ENCODE measurements at regions not wholly inside any gene's neighbourhood (a gene's known extent, or its start where the extent isn't known, plus 50 kb on each side); places are given as distances from the start of the nearest gene placed in this dataset.

- TF ChIP-seq CEBPB (IDR thresholded peaks at IDR 0.05; ENCODE audit: low read depth): no peak
- CTCF ChIA-PET: no interaction called here
- RAD21 ChIA-PET (ENCODE audit: low non-redundant PET in 1 of 2, low total read pairs in 2 of 2, uncharacterized antibody in 2 of 2, unreplicated experiment in 2 of 2): no interaction called here
- H3K9me3 ChIP-seq (ENCODE audit: control insufficient read depth in 1 of 2, insufficient read depth in 1 of 2, low read depth in 1 of 2, low read length in 2 of 2): no peaks in the 10 kb centered on the region
- H3K4me1 ChIP-seq (ENCODE audit: control insufficient read depth in 1 of 2, insufficient read depth in 2 of 2, low read length in 2 of 2): no peaks in the 10 kb centered on the region
- POLR2A ChIA-PET: no interaction called here
- no peak overlapping the region for H3K27ac ChIP-seq (ENCODE audit: low read depth, low read length)
- ATAC-seq: no peak
- H2AFZ ChIP-seq (ENCODE audit: low read depth, low read length, poor library complexity, severe bottlenecking): no peak overlapping the region
- no peaks in the 10 kb centered on the region for H3K9me2 ChIP-seq (ENCODE audit: insufficient read depth)
- no TSS peak for BruUV-seq (replicated peaks)
- H3K9ac ChIP-seq (ENCODE audit: low read length): no peak overlapping the region
- peaks cover 19% of the 10 kb centered on the region; the same call in 1 of the 2 replicates for H3K27me3 ChIP-seq (ENCODE audit: insufficient read depth, low read length)
- intact Hi-C loops (cut with micrococcal nuclease): no loop called here
- H3K4me2 ChIP-seq (ENCODE audit: low read length): no peak overlapping the region
- DNase-seq (ENCODE audit: low read depth, low spot score): no peak
- H3K36me3 ChIP-seq (ENCODE audit: control insufficient read depth in 1 of 2, insufficient read depth in 2 of 2, low read length in 2 of 2): no peaks in the 10 kb centered on the region
- H3K79me2 ChIP-seq (ENCODE audit: insufficient read depth, low read length): no peaks in the 10 kb centered on the region
- H3K4me3 ChIP-seq (replicated peaks in 1 of 2; ENCODE audit: low read depth in 1 of 2, low read length in 2 of 2): no peak overlapping the region
- H4K20me1 ChIP-seq (ENCODE audit: insufficient read depth): no peaks in the 10 kb centered on the region
These were observed 412.0 kb upstream of the CDH5 start for GRCh38 chr16:65954446-65954845.

GRCh38 chr16:65950211-65950610 is 416.3 kb upstream of the CDH5 start:
- no peak overlapping the region for H3K27ac ChIP-seq (ENCODE audit: low read depth, low read length)
- H3K4me3 ChIP-seq (replicated peaks in 1 of 2; ENCODE audit: low read depth in 1 of 2, low read length in 2 of 2): no peak overlapping the region
- ChIA-PET RAD21 (ENCODE audit: low non-redundant PET in 1 of 2, low total read pairs in 2 of 2, uncharacterized antibody in 2 of 2, unreplicated experiment in 2 of 2) (no interaction called here), CTCF (no interaction called here), POLR2A (no interaction called here)
- no peak overlapping the region for H2AFZ ChIP-seq (ENCODE audit: low read depth, low read length, poor library complexity, severe bottlenecking)
- no peaks in the 10 kb centered on the region for H3K4me1 ChIP-seq (ENCODE audit: control insufficient read depth in 1 of 2, insufficient read depth in 2 of 2, low read length in 2 of 2)
- H3K9ac ChIP-seq (ENCODE audit: low read length): no peak overlapping the region
- H3K9me2 ChIP-seq (ENCODE audit: insufficient read depth): no peaks in the 10 kb centered on the region
- no TSS peak for BruUV-seq (replicated peaks)
- ATAC-seq (no peak), DNase-seq (ENCODE audit: low read depth, low spot score) (no peak)
- no peak for TF ChIP-seq ATF3 (IDR thresholded peaks at IDR 0.05)
- TF ChIP-seq ZNF274 (IDR thresholded peaks at IDR 0.05; ENCODE audit: low read depth, low read length): no peak
- TF ChIP-seq REST (IDR thresholded peaks at IDR 0.05; ENCODE audit: low read depth): no peak
- H3K36me3 ChIP-seq (ENCODE audit: control insufficient read depth in 1 of 2, insufficient read depth in 2 of 2, low read length in 2 of 2): no peaks in the 10 kb centered on the region
- no peak overlapping the region for H3K4me2 ChIP-seq (ENCODE audit: low read length)
- no peaks in the 10 kb centered on the region for H3K9me3 ChIP-seq (ENCODE audit: control insufficient read depth in 1 of 2, insufficient read depth in 1 of 2, low read depth in 1 of 2, low read length in 2 of 2)
- H4K20me1 ChIP-seq (ENCODE audit: insufficient read depth): no peaks in the 10 kb centered on the region
- H3K79me2 ChIP-seq (ENCODE audit: insufficient read depth, low read length): no peaks in the 10 kb centered on the region
- peaks cover 5% of the 10 kb centered on the region; the same call in 1 of the 2 replicates for H3K27me3 ChIP-seq (ENCODE audit: insufficient read depth, low read length)
- intact Hi-C loops (cut with micrococcal nuclease): no loop called here
